Stimulated activated CD8-positive, alpha-beta memory T cell treated with anti-CD3 and anti-CD28 coated beads, Interleukin-15, amount 100 ng/mL, for 48 hours (primary cell): ENCODE measurements at regions not wholly inside any gene's neighbourhood (a gene's known extent, or its start where the extent isn't known, plus 50 kb on each side); places are given as distances from the start of the nearest gene placed in this dataset.

ENCODE experiments used
- DNase-seq, 2 donors: peaks; one replicate each; pipeline ENCODE4 v3.0.0-alpha.2; 2020; ENCODE audit warnings: low read depth in 2 of 2

DNA sequence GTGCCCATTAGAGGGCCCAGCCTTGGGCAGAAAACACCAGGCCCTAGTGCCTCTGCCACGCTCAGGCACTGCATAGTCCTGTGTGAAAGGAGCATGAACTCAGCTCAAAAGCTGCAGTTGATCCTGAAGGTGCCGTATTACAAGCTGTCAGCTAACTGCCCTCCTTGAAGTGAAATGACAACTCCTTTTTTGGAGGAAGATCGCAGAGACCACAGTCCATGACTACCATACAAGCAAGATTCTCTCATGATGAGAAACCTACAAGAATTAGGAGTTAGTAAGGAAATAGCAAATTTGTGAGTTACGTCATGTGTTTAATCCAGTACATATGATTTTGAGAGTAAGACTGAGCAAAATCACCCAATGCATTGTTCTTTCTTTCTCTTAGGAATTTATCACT is 513.9 kb upstream of the NR2F2 start:
- DNase-seq, result no peak

DNA sequence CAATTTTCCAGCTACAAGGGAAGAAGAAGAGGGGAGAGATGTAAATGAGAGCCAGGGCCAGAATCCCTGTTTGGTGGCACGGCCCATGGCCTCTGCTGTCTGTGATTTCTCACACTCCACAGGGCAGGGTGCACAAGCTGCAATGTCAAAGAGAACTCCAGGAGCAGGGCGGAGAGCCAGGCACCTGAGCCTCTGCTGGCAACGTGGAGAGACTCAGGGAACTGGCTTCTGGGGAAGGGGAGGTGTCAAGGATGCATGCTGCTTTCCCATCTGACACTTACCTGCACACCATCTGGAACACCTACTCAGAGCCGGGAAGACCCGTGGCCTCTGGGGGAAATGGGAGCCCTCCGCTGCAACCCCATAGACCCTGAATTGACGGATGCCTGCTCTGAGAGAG is 507.5 kb upstream of the NR2F2 start:
- DNase-seq, result no peak

DNA sequence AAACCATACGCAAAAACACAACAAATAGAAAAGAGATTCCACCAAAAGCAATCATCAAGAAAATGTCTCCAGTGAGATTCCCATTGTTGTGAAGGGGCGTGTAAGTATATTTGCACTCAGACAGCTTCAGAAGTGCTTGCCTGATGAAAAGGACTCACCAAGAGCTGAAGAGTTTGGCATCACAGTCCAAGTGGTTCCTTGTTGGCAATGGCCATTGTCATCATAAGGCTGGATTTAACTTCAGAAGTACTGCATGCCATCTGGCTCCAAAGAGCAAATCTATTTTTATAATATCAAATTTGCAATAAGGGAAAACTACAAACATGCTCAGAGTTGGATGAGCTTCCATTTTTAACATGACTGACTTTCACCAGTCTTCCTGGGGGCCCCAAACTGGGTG is 505.3 kb upstream of the NR2F2 start:
- DNase-seq, result no peak

DNA sequence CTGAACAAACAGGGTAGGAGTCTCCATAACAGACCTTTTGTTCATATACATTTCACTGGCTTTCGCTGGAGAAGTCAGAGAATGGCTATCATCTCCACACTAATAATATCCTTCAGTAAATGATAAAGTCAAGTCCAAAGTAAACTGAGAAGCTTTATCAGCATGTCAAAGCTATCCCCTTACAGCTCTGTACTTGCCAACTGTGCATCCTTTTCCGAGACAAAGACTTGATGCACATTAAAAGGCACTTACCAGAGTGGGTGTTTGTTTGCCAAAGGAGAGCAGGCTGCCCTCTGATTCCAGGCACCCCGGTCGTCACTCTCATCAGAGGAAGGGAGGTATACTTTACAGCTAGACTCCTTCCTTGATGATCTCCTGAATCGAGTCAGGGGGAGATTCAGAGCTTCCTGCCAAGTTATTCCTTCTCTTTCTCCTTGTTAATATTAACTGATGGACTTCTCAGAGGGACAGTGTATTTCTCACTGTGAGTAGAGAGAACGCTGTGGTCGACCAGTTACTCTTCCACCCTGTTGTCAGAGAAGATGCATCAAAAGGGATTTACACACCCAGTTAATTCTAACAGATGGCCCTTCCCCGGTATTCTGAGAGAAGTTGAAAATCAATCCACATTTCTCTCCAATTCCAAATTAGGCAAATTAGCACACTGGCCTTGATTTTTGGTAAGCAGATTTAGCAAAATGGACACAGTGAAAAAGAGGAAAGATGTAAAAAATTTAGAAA is 504.7 kb upstream of the NR2F2 start:
- DNase-seq, result no peak

DNA sequence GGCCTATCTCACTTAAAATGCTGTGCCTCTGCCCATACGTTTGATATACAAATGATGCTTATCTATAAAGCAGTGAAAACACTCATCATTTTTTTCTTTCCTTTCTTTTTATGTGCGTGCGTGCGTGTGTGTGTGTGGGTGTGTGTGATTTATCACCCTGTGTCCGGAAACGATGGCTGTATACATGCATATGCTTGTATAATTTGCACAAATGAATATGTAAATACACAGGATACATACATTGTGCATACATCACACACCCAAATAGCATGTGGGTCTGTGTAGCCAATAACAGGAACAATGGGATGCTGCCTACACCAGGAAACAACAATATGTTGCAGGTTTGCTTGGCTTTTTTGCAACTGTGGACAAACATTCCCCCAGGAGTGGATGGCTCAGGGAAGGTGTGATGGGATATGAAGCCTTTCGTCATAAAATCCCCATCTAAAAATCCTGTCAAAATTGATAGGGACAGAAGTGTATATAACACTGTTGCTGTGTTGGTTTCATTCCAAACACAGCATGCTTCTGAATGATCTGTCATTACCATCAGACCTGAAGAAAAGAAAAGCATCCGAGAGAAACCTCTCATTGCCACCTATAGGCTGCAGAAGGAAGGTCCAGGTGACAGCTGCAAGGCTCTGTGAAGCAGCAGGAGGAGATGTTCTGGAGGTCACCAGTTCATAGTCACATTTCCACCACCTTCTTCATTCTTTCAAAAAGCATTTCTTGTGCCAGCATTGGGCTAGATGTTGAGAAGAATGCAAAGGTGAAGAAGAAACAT is 503.9 kb upstream of the NR2F2 start:
- no peak for DNase-seq

DNA sequence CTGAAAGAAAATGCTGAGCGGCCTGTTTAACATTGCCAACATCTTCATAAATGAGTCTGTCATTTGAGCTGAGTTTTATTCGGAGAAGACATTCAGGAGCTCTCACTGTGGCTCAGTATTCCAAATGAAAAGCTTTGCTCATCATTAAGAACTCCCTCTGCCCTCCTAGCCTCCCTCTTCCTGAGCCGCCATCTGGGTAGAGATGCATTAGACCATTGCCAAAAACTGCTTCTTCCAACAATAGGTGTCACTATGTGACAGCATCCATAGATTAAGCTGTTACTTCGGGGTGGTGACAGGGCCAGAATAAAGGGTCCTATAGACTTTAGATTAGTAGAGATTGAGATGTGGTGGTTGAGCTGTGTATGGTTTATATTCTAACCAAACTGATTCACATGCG is 501.4 kb upstream of the NR2F2 start:
- DNase-seq, result no peak

DNA sequence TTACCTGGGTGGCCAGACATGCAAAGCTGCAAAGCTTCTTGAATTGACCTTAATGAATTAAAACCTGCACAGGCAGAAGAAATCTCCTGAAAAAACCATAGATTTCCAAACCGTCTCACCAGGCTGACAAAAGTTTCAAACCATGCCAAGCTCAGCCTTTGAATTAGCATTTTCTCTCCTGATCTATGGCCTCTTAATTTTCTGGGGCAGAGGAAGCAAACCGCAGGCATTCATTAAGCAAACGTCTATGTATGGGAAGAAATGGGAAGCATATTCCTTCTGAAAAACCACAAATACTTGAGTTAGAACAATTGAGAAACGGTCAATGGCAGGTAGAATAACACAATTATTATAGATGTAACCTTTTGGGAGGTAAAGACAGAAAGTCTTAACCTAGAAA is 500.2 kb upstream of the NR2F2 start:
- DNase-seq, result no peak

DNA sequence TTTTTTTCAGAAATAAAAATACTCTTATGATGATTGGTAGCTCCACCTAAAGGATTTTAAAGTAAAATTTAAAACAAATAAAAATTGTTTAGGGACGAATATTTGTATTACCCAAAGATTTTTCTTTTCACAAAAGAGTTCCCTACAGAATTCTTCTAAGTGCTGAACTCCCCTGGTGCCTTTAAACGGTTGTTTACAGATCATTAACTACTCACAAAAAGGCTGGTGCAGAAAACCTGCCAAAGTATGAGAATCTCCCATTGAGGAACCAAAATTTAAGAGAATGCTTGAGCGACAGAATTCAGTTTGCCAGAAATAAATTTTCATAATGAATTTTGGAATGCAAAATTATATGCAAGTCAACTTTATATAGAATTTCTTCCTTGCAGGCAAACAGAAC is 497.8 kb upstream of the NR2F2 start:
- no peak for DNase-seq

DNA sequence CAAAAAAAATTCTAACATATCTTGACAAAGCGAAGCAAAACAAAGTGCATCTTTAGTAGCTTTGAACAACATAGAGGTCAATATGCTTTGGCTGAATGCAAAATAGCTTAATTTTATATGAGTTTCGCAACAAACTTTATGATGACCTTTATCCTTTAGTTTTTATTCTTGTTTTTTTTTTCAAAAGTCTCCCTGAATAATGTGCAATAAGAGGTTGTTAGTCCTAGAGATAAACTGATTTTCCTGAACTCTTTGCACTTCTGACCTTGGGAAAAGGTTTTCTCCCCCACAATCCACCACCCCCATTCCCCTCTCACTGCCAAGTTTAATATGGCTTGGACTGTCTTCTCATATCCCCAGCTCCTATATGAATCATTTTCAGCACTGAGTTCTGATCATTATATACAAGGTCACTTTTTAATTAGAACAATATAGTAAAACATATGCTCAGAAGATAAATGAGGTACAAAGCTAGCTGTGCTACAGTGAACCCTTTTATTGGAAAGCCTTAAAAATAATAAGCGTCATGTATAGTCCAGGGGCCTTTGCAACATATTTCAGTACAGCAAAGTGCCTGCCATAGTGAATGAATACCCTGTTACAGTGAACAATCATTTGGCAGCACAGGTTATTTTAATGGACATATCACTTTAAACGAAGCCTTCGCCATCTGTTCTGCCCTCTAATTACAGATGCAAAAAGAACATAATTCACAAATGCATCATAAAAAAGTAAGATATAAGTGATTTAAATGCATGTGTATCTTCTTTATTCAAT is 496.3 kb upstream of the NR2F2 start:
- DNase-seq, result no peak

DNA sequence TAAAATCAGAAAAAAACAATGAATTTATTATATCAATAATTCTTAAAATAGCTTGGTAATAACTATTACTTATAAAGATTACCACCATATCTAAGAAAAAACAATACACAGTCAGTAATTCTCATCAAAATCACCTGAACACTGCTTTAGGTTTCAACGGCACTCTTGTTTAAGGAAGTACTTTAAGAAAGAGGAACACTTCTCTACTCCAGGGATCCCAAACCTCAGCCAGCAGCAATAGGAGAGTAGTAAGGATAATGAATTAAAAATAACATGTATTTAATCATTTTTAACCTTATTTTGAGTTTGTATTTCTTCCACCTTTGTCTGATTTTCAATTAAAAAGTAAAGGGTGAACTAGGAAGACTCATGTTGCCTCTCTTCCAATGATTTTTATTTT is 494.0 kb upstream of the NR2F2 start:
- DNase-seq, result no peak

DNA sequence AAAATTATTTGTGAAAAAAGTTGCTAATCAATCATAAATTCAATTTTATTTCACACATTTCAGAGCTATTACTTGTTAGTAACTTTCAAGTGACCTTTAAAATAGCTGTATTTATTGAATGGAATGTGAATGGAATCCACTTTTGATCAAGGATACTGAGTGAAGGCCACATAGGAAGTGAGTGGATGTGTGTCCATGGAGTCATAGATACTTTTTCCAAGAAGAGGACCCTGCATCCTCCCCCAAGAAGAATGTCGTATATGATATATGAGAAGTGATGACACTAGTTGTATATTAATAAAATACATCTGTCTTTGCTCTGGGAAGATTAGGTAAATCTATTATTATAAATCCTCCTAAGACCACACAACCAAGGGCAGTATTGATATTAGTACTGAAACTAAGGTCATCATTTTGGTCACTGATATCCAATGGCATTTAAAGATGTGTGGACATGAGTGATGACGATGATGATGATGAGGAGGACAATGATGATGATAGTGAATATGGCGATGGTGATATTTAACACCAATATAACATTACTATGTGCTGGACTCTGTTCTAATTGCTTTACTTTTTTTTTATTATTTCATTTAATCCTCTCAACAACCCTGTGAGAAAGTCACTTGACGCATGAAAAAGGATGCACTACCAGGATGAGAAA is 493.0 kb upstream of the NR2F2 start:
- DNase-seq, result no peak

DNA sequence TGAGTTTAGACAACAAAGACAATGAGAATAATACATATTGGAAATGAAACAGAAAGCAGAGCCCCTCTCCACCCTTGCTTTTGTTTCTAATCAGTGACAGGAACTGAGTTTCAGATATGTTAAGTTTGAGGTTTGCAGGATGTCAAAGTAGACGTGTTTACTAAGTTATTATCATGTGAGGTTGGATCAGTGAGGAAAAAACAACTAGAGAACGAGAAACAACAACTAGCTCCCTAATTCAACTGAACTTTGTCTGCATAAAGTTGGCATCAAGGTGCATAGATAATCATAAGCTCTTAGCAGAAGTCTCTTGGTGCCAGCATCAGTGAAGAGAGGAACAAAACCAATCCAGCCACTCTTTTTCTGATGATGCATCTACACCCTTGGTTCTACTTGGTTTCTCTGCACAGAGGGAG is 491.1 kb upstream of the NR2F2 start:
- DNase-seq, result no peak

DNA sequence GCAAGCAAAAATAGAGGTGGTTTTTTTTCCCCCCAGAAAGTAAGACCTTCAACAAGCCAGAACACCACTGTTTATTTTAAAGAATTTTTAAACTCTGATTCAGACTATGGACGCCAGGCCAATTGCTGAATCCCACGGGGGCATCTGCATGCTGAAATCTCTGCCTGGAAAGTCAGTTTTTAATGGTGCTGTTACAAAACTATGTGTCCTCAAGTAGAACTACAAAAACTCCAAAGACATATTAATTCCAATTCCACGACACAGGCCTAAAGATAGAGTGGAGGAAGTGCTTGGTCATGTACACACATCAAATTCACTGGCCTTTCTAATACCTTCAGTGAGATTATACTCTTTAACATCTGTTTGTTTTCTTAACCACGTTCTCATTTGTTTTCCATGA is 490.5 kb upstream of the NR2F2 start:
- DNase-seq, result no peak

DNA sequence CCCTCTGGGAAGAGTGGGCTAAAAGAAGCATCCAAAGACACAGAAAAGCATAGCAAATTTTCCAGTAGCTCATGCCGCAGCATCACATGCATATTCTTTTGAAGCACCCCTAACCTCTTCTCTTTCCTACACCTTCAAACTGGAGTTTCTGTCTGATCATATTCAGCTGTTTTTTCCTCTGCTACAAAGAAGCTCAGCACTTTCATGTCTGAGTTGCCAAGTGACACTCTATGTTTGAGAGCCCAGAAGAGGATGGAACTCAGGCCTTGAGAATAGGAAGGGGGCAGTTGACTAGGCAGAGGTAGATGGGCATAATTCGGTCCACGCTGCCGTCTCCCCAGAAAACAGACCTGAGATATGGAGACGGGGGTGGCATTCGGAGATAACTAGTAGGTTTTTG is 489.6 kb upstream of the NR2F2 start:
- no peak for DNase-seq

DNA sequence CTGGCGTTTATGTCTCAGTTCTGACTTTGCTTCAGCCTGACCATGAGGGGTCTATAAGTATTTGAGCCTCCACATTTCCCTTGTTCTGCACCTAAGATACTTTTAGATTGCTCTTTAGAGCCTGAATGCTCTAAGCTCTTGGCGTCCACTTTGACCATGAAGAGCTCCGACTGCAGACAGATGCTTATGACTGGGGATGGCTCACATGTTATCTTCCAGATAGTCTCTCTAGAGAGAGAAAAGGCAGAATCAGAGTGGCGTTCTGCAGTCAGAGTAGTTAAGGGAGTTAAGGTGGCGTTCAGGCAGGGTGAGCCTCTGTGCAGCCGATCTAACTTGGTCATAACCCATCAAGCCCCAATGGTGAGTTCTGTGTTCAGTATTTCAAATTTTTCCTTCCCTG is 487.9 kb upstream of the NR2F2 start:
- DNase-seq, result no peak

DNA sequence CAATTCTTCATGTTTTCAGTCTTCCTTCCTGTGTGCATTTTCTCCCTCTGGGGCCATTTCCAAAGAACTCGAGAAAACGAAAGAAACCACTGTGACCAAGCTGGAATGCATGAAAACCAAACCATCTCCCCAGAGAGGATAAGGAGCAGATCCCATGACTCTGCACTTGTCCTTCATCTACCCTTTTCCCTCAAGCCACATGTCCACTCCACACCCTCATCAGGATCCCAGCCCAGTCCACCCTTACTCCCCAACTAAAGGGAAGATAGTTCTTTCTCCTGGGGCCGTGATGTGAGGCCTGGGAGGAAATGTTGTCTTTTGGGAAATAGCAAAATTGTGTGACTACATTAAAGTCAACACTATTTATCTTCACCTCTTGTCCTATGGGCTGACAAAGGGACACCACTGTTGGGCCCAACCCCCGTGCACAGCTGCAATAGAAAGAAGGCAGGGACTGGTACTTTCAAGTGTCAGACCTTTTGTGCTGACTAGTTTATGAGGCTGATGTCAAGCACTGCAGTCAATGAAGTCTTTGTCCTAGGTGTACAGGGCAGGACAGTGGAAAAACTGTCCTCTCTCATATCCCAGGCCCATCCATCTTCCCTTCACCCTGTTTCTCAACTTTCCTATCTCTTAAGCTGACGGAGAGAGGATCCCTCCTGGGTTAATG is 487.1 kb upstream of the NR2F2 start:
- no peak for DNase-seq

DNA sequence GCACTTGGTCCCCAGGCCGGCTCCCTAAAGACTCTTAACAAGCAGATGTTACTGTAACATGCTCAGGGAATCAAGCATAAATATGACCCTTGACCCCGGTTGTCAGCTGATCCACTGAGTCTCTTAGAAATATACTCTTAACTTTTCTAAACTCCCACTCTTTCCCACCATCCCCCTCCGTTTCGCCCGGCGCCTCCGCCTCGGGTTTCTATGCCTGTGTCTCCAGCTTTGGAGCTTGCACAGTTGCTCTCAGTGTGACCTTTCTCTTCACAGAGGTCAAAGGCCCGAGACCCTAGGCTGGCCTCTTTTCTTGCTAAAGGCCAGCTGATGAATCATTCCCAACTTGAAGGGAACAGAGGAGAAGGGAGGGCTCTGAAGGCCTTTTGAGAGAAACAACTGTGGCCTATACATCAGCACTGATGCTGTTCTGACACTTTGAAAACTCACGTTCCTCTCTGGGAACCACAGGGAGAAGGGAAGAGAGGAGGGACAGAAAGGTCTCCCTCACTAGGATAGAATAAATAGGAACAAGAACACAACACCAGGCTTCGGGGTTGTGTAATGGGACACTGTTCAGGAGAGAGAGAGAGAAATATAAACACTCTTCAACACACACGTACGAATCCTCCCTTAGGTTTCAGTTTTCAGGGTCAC is 484.5 kb upstream of the NR2F2 start:
- DNase-seq, result no peak

DNA sequence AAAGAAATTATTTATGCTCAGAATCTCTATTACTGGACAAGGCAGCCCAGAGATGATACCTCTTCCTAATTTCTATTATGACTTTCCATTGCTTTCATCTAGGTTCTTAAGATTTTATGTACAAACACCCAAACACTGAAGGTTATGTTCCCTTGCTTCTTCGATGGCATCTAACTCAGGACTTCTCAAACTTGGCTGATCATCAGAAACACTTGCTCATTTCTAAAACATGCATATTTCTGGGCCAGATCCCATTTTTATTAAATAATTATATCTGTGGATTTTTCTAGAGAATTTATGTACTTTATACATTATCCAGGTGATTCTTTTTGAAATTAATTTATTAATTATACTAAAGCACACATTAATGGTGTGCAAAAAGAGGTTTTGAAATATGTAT is 482.4 kb upstream of the NR2F2 start:
- DNase-seq, result no peak

DNA sequence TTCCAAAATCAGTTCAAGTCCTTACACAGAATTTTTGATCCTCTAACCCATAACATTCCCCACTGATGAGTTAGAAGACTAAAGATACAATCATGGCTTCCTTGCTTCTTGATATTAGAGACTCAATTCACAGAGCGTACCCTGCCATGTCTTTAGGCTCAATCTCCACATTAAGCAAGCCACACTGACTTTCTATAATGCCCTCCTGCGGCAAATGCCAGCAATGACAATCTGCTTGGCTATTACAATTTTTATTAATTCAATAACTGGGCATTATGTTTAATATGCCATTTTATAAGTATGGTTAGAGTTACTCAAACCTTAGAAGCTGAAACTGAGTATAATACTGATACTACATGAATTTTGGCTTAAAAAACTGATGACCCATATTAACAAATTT is 479.7 kb upstream of the NR2F2 start:
- DNase-seq, result no peak

DNA sequence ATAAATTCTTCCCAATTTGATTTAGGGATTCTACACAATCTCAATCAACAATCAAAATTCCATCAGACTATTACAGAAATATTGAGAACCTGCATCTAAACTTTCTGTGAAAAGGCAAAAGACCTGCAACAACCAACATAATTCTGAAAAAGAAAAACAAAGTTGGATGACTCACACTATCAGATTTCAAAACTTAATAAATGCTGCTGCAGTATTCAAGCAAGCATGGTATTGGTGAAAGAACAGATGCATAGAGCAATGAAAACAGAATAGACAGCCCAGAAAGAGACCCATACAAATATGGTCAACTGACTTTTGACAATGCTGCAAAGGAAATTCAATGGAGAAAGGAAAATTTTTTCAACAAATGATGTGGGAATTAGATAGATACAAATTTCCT is 477.1 kb upstream of the NR2F2 start:
- DNase-seq, result no peak

DNA sequence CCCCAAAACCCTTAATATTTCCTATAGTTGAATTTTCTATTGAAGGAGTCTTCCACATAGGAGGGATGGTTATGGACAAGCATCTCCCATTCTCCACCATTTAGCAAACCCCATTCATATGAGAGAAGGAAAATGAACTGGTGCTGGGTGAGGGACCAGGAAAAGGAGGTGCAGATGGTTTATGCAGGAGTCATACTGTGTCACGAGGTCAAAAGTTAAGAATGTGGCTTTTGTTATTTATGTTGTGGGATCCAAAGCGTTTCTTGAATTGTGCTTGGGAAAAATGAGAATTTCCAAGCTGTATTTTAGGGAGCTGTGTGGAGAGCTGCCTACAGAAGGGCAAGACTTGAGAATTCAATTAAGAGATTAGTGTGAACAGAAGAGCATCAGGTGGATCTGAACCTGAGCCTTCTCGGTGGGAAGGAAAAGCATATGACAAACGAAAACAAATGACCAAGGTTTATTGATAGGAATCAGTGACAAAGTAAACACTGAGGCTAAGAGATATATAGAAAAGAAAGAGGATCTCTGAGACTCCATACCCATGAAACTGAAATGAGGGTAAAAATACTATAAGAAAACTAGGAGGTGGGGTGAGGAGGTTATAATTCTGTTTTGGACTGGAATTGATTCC is 473.3 kb upstream of the NR2F2 start:
- DNase-seq, result no peak
